Ishikawa (cell line): ENCODE measurements at regions not wholly inside any gene's neighbourhood (a gene's known extent, or its start where the extent isn't known, plus 50 kb on each side); places are given as distances from the start of the nearest gene placed in this dataset.

Source experiments
- FOXM1 ChIP-seq: IDR thresholded peaks from 2 replicates; pipeline ENCODE4 v1.6.1; 2012; ENCODE audit warnings: low read depth, borderline replicate concordance
- NFIC ChIP-seq: IDR thresholded peaks from 2 replicates; pipeline ENCODE4 v1.6.1; 2012

DNA sequence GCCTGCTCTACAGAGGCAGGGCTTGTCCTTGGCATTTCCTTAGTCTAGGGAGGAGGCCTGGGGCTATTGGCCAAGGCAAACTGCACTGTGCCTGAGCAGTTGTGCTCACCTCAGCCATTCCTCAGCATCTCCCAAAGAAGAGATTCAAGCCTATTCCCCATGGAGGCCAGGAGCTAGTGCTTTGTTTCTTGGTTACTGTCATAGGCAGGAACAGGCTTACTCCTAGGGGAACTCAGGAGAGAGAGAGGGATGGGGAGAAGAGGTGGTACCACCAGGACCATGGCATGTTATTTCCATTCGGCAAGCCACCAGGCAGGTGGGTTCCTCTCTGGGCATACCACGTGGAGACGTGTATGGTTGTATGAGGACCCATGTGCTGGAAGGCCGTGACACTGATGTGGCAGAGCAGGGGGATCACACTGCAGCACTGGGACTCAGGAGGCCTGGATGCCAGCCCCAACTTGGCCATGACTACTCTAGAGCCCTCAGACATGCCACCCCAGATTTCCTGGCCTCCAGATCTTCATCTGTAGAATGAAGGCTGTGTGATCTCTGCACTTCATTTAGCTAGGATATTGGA lies 233.7 kb downstream of the LOXHD1 start:
- TF ChIP-seq NFIC: no peak
- TF ChIP-seq FOXM1: no peak
